Cardiac fibroblast (primary cell): ENCODE measurements at regions not wholly inside any gene's neighbourhood (a gene's known extent, or its start where the extent isn't known, plus 50 kb on each side); places are given as distances from the start of the nearest gene placed in this dataset.

Experiments
- DNase-seq, 2 donors: peaks; one replicate each; pipeline versions ENCODE4 v3.0.0 to v3.0.0-alpha.2; 2010; ENCODE audit warnings: low read depth in 2 of 2
- H3K4me3 ChIP-seq, 2 donors: replicated peaks in 1 of 2; 1 replicate in 1 of 2; 2 replicates in 1 of 2; pipeline ENCODE4 v1.5.1; 2011; ENCODE audit warnings: low read depth in 2 of 2, low read length in 2 of 2, mild to moderate bottlenecking in 2 of 2, moderate library complexity in 1 of 2
- CTCF ChIP-seq: IDR thresholded peaks from one replicate; pipeline ENCODE4 v1.5.1; 2011; ENCODE audit warnings: low read depth, mild to moderate bottlenecking, low read length, inconsistent platforms

GRCh38 chr1:189500778-189501177, 976.9 kb downstream of the BRINP3 start:
- no peak for TF ChIP-seq CTCF
- DNase-seq: no peak
- no peak overlapping the region for H3K4me3 ChIP-seq

- DNase-seq: no peak
- no peak overlapping the region for H3K4me3 ChIP-seq
- TF ChIP-seq CTCF: no peak
These were observed 966.8 kb downstream of the BRINP3 start for GRCh38 chr1:189510827-189511226.

DNA sequence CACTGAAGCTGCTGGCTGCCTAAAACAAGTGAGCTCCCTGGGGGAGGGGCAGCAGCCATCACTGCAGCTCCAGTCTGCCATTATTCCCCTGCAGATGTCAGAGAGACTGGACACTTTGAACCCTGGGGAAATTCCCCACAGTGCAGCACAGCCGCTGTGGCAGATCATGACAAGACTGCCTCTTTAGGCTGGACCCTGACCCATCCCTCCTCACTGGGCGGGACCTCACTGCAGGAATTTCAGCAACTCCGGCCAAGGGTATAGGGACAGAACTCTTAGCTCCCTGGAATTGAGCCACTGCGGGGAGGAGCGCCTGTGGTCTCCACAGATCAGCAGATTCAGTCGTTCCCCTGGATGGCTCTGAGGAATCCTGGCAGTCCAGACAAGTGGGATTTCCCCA, 964.6 kb downstream of the BRINP3 start:
- TF ChIP-seq CTCF: no peak
- no peak for DNase-seq
- H3K4me3 ChIP-seq: no peak overlapping the region

GRCh38 chr1:189522441-189522840, 955.2 kb downstream of the BRINP3 start:
- DNase-seq: no peak
- TF ChIP-seq CTCF: no peak
- H3K4me3 ChIP-seq: no peak overlapping the region

DNA sequence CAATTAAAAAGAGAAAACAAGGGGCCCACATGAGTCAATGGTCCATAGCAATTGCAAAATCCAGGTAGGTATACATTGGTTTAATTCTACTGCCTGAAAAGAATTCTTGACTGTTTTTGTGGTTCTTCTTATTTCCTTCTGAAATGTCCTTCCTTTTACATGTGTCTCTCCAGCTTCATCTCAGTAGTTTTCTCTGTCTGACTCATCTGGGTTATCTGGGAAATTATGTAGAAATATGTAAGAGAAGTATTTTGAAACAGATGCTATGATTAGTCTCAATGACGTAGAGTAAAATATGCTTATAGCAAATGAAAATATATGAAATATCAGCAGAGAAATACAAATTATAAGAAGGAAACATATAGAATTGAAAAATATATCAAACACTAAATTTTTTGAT, 953.2 kb downstream of the BRINP3 start:
- TF ChIP-seq CTCF: no peak
- DNase-seq: peak in 1 of 2 donors; percentile 11

GRCh38 chr1:189530162-189530561, 947.5 kb downstream of the BRINP3 start:
- no peak for DNase-seq
- TF ChIP-seq CTCF: no peak
- no peak overlapping the region for H3K4me3 ChIP-seq

More for the DNA sequence above, 953.2 kb downstream of the BRINP3 start:
- no peak overlapping the region for H3K4me3 ChIP-seq

GRCh38 chr1:189538271-189538670, 939.4 kb downstream of the BRINP3 start:
- no peak for DNase-seq
- TF ChIP-seq CTCF: no peak
- no peak overlapping the region for H3K4me3 ChIP-seq
